ENCODE measurements at regions not wholly inside any gene's neighbourhood (a gene's known extent, or its start where the extent isn't known, plus 50 kb on each side); places are given as distances from the start of the nearest gene placed in this dataset.

DNA sequence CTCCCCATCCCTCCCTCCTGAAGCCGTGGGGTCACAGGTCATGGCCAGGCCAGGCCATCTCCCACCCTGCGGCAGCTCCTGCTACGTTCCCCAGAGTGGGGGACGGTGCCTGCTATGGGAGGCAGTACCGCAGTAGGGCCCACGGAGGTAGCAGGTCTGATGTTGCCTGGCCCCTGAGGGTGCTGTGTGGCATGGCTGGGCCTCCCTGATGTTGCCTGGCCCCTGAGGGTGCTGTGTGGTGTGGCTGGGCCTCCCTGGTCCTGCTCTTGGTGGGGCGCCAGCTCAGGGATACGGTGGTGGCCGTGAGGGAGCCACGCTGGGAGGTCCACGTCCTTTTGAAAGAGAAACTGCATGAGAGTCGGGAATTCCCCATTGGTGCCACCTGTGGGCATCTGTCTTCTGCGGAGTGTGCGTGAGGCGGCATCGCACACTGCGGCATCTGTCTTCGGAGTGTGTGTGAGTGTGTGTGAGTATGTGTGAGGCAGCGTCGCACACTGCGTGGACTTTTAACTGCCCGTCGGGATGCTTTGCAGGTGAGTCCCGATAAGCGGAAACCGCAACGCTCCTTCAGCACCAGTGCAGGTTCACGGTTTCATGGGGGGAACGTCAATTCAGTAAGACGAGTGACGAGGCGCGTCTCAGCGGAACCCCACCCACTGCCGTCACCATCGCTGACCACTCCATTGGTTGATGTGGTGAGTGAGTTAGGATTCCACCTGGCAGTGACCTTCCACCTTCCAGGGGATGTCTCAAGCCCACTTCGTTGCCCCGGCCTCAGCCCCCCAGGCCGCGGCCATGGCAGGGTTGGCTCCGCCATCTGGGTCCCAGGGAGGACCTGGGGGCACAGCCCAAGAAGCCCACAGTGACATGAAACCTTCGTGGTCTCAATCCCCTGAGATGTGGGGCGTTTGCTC is 51.2 kb upstream of the CFAP46 start:
- DNase-seq (ENCODE audit: low spot score), result no peak
- peak overlapping the region; percentile 93 for H3K23ac ChIP-seq (ENCODE audit: low read depth, low read length, poor library complexity)
- no peak overlapping the region for H3K4me2 ChIP-seq (ENCODE audit: insufficient read depth, low read length, poor library complexity, severe bottlenecking)
- H2BK15ac ChIP-seq (ENCODE audit: low read length), result peak overlapping the region; percentile 81
- no peaks in the 10 kb centered on the region for H3K36me3 ChIP-seq (replicated peaks in 1 of 2; ENCODE audit: control insufficient read depth in 2 of 2, insufficient read depth in 2 of 2, low read length in 2 of 2)
- peak overlapping the region; percentile 92 for H2AK5ac ChIP-seq (ENCODE audit: low read depth, low read length)
- H3K4ac ChIP-seq (ENCODE audit: low read length), result peak overlapping the region; percentile 66
- H2BK120ac ChIP-seq (ENCODE audit: low read depth, low read length), result no peak overlapping the region
- peak overlapping the region; percentile 17 for H4K8ac ChIP-seq (ENCODE audit: low read depth, low read length)
- no peak overlapping the region for H2AFZ ChIP-seq (ENCODE audit: low read length)
- peak overlapping the region; percentile 60 for H3K9ac ChIP-seq (ENCODE audit: low read depth, low read length, poor library complexity)
- peaks cover 2% of the 10 kb centered on the region for H3K79me1 ChIP-seq (ENCODE audit: low read depth, low read length)
- peak overlapping the region; percentile 89 for H3K18ac ChIP-seq (ENCODE audit: low read length)
- no peak overlapping the region for H3K4me3 ChIP-seq (ENCODE audit: low read length in 2 of 2)
- H3K9me3 ChIP-seq (replicated peaks in 1 of 2; ENCODE audit: control insufficient read depth in 2 of 2, insufficient read depth in 1 of 2, low read depth in 1 of 2, low read length in 2 of 2), result peaks cover 0 to 4% of the 10 kb centered on the region in 2 donors
- H3K27me3 ChIP-seq (ENCODE audit: control insufficient read depth in 3 of 3, insufficient read depth in 3 of 3, low read depth in 1 of 3, low read length in 3 of 3), result peaks cover 0 to 50% (median 0%) of the 10 kb centered on the region in 3 experiments
- H3K4me1 ChIP-seq (ENCODE audit: control insufficient read depth in 2 of 2, insufficient read depth in 1 of 2, low read depth in 1 of 2, low read length in 2 of 2), result peaks cover 2 to 4% of the 10 kb centered on the region in 2 donors
- no peak overlapping the region for H4K91ac ChIP-seq (ENCODE audit: low read depth, low read length, poor library complexity)
- peak overlapping the region; percentile 82 for H3K14ac ChIP-seq (ENCODE audit: low read length)
- H2BK12ac ChIP-seq (ENCODE audit: low read length), result peak overlapping the region; percentile 97
- peak overlapping the region; percentile 80 for H2BK5ac ChIP-seq (ENCODE audit: low read length)
- WGBS, 2 donors (ENCODE audit: extremely low coverage in 2 of 2, insufficient read length in 2 of 2, insufficient replicate concordance in 1 of 2), result no CpG with 5 or more reads among the region's 43 CpGs
- no peak overlapping the region for H3K27ac ChIP-seq (replicated peaks; ENCODE audit: low read length)

DNA sequence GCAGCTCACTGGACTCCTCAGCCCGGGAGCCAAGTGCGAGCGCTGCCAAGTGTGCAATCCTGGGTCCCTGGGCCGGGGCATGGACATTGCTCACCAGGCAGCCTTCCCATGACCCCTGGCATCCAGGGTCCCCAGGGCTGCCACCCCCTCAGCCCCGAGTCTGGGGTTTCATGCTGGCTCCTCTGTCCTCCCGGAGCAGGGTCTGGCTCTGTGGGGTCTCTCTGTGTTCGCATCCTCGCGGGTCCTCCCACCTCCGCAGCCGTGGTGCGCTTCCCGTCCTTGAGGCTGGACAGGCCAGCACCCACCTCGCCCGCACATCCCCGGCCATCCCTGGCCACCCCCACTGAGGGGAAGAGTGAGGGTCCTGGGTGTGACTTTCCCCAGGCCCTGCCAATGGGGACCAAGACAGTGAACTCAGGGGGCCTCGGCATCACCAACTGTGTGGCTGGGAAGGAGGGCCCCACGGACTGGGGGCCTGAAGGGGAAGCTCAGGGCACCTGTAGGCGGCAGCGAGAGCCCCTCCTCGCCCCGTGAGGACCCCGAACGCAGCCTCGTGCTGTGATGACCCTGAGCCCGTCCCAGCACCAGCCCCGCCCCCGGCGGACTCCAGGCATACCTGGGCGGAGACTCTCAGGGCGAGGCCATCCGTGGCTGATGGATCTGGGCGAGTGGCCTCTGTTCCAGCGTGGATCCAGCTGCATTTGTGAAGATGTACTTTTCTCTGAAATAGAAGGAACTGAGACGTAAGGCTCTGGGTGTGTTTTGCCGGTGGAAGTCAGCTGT is 50.3 kb upstream of the CFAP46 start:
- H3K9ac ChIP-seq (ENCODE audit: low read depth, low read length, poor library complexity), result no peak overlapping the region
- peaks cover 2 to 4% of the 10 kb centered on the region in 2 donors for H3K4me1 ChIP-seq (ENCODE audit: control insufficient read depth in 2 of 2, insufficient read depth in 1 of 2, low read depth in 1 of 2, low read length in 2 of 2)
- H3K4me2 ChIP-seq (ENCODE audit: insufficient read depth, low read length, poor library complexity, severe bottlenecking), result no peak overlapping the region
- H3K4ac ChIP-seq (ENCODE audit: low read length), result no peak overlapping the region
- H4K8ac ChIP-seq (ENCODE audit: low read depth, low read length), result no peak overlapping the region
- H3K27ac ChIP-seq (replicated peaks; ENCODE audit: low read length), result no peak overlapping the region
- H3K14ac ChIP-seq (ENCODE audit: low read length), result no peak overlapping the region
- H3K4me3 ChIP-seq (ENCODE audit: low read length in 2 of 2), result no peak overlapping the region
- H2BK120ac ChIP-seq (ENCODE audit: low read depth, low read length), result no peak overlapping the region
- H2BK12ac ChIP-seq (ENCODE audit: low read length), result no peak overlapping the region
- H2BK15ac ChIP-seq (ENCODE audit: low read length), result peak overlapping the region; percentile 81
- no peak overlapping the region for H2AFZ ChIP-seq (ENCODE audit: low read length)
- H2AK5ac ChIP-seq (ENCODE audit: low read depth, low read length), result peak overlapping the region; percentile 92
- WGBS, 2 donors (ENCODE audit: extremely low coverage in 2 of 2, insufficient read length in 2 of 2, insufficient replicate concordance in 1 of 2), result no CpG with 5 or more reads among the region's 36 CpGs
- peak overlapping the region; percentile 93 for H3K23ac ChIP-seq (ENCODE audit: low read depth, low read length, poor library complexity)
- no peaks in the 10 kb centered on the region for H3K36me3 ChIP-seq (replicated peaks in 1 of 2; ENCODE audit: control insufficient read depth in 2 of 2, insufficient read depth in 2 of 2, low read length in 2 of 2)
- H3K27me3 ChIP-seq (ENCODE audit: control insufficient read depth in 3 of 3, insufficient read depth in 3 of 3, low read depth in 1 of 3, low read length in 3 of 3), result peaks cover 0 to 49% (median 0%) of the 10 kb centered on the region in 3 experiments
- H4K91ac ChIP-seq (ENCODE audit: low read depth, low read length, poor library complexity), result peak overlapping the region; percentile 53
- peak overlapping the region; percentile 80 for H2BK5ac ChIP-seq (ENCODE audit: low read length)
- peak overlapping the region; percentile 89 for H3K18ac ChIP-seq (ENCODE audit: low read length)
- no peak for DNase-seq (ENCODE audit: low spot score)
- H3K9me3 ChIP-seq (replicated peaks in 1 of 2; ENCODE audit: control insufficient read depth in 2 of 2, insufficient read depth in 1 of 2, low read depth in 1 of 2, low read length in 2 of 2), result peaks cover 0 to 3% of the 10 kb centered on the region in 2 donors
- peaks cover 2% of the 10 kb centered on the region for H3K79me1 ChIP-seq (ENCODE audit: low read depth, low read length)

Measured in neuronal stem cell (in vitro differentiated cells).